ENCODE measurements at regions not wholly inside any gene's neighbourhood (a gene's known extent, or its start where the extent isn't known, plus 50 kb on each side); places are given as distances from the start of the nearest gene placed in this dataset.

DNA sequence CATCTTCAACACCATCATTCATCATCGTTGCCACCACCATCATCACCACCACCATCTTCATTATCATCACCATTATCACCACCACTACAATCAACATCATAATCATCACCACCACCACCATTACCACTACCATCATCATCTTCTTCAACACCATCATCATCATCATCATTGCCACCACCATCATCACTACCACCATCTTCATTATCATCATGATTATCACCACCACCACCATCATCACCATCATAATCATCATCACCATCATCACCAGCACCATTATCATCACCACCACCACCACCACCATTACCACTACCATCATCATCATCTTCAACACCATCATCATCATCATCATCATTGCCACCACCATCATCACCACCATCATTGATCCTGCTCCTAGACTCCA is 112.7 kb downstream of the OAT start:
- no peaks in the 10 kb centered on the region for H3K9me1 ChIP-seq (ENCODE audit: insufficient read depth, low read length)
- no peak overlapping the region for H3K14ac ChIP-seq (replicated peaks; ENCODE audit: low read depth, low read length)
- DNase-seq (no peak), ATAC-seq (ENCODE audit: low read depth) (no peak)
- no peak for TF ChIP-seq MXI1 (IDR thresholded peaks at IDR 0.05; ENCODE audit: borderline replicate concordance, low read depth, low read length)
- no peak overlapping the region for H3K4ac ChIP-seq (ENCODE audit: low read depth, low read length)
- H3K27ac ChIP-seq (ENCODE audit: insufficient read depth, low read length): no peak overlapping the region
- no TSS peak for BruUV-seq (replicated peaks)
- dilution Hi-C loops (cut with HindIII; ENCODE audit: low sequenced_read_pairs, unreplicated experiment): no loop called here
- H4K20me1 ChIP-seq (ENCODE audit: insufficient read depth, low read length): no peaks in the 10 kb centered on the region
- no peak overlapping the region for H4K5ac ChIP-seq (ENCODE audit: low read depth, low read length)
- H3K18ac ChIP-seq (ENCODE audit: low read depth, low read length): no peak overlapping the region
- no peak overlapping the region for H2BK20ac ChIP-seq (ENCODE audit: low read depth, low read length)
- no peaks in the 10 kb centered on the region for H3K79me1 ChIP-seq (ENCODE audit: low read depth in 1 of 2, low read length in 2 of 2)
- H3K4me1 ChIP-seq (ENCODE audit: control insufficient read depth, insufficient read depth, low read length): no peaks in the 10 kb centered on the region
- no peaks in the 10 kb centered on the region for H3K27me3 ChIP-seq (ENCODE audit: control insufficient read depth, insufficient read depth, low read length)
- no peak overlapping the region for H4K8ac ChIP-seq (ENCODE audit: low read depth in 2 of 2, low read length in 2 of 2)
- H2AFZ ChIP-seq (replicated peaks; ENCODE audit: low read length, poor library complexity): no peak overlapping the region
- H3K9me3 ChIP-seq (ENCODE audit: control insufficient read depth, insufficient read depth, low read length): peaks cover 21% of the 10 kb centered on the region
- no peak overlapping the region for H2AK9ac ChIP-seq (replicated peaks; ENCODE audit: low read depth, low read length, poor library complexity)
- H2AK5ac ChIP-seq (ENCODE audit: low read depth, low read length): no peak overlapping the region
- in situ Hi-C loops (cut with MboI; ENCODE audit: low sequenced_read_pairs): no loop called here
- no peak overlapping the region for H3K4me3 ChIP-seq (ENCODE audit: insufficient read depth, low read depth, low read length)
- no peak overlapping the region for H2BK120ac ChIP-seq (ENCODE audit: low read depth, low read length)
- ChIA-PET CTCF (no interaction called here), POLR2A (ENCODE audit: unreplicated experiment) (no interaction called here)
- H3K4me2 ChIP-seq (ENCODE audit: low read depth, low read length): no peak overlapping the region
- no peak overlapping the region for H3K23ac ChIP-seq (ENCODE audit: low read depth, low read length)
- intact Hi-C loops (cut with micrococcal nuclease): no loop called here
- 10% methylated on average over 1 of the region's 1 CpG; no CpG with 5 or more reads in 1 of the 2 experiments for WGBS, 2 experiments (ENCODE audit: extremely low coverage in 2 of 2, insufficient read length in 1 of 2)
- no peak overlapping the region for H4K91ac ChIP-seq (ENCODE audit: insufficient read depth, low read depth, low read length)
- H3K36me3 ChIP-seq (ENCODE audit: control insufficient read depth, insufficient read depth, low read length): no peaks in the 10 kb centered on the region
- H3K9ac ChIP-seq (ENCODE audit: low read depth, low read length): no peak overlapping the region
- H2BK15ac ChIP-seq (ENCODE audit: low read depth, low read length): no peak overlapping the region
- no peak overlapping the region for H3K56ac ChIP-seq (ENCODE audit: extremely low read depth, insufficient read depth, low read length)
- no peak overlapping the region for H2BK5ac ChIP-seq (ENCODE audit: low read depth, low read length, poor library complexity, severe bottlenecking)
